Lower leg skin (tissue), 4 donors: ENCODE measurements at regions not wholly inside any gene's neighbourhood (a gene's known extent, or its start where the extent isn't known, plus 50 kb on each side); places are given as distances from the start of the nearest gene placed in this dataset.

Source experiments
- DNase-seq, 2 donors: peaks; one replicate each; pipeline ENCODE4 v3.0.0-alpha.2; 2019; ENCODE audit warnings: low spot score in 2 of 2
- H3K4me3 ChIP-seq: fragments of 200-600 bp; sonication (generic); 2 replicates; pipeline ENCODE4 v1.5.1; 2017; ENCODE audit warnings: mild to moderate bottlenecking, low read depth; ENCODE audit not compliant: poor library complexity, severe bottlenecking
- CTCF ChIP-seq, 3 donors: fragments of 450-650 bp; IDR thresholded peaks; one replicate each; pipeline ENCODE4 v1.5.1; 2016; ENCODE audit warnings: antibody characterized with exemption in 3 of 3, mild to moderate bottlenecking in 3 of 3, moderate library complexity in 2 of 3
- POLR2A ChIP-seq, 2 donors: fragments of 450-650 bp; IDR thresholded peaks; one replicate each; pipeline ENCODE4 v1.6.1; 2016 to 2017; ENCODE audit warnings: antibody characterized with exemption in 2 of 2, mild to moderate bottlenecking in 1 of 2, moderate library complexity in 1 of 2
- WGBS, 2 donors: methylation state at CpG; one replicate each; pipeline ENCODE4 v1.1.5; 2018; 5-methylcytosine and 5-hydroxymethylcytosine counted together
- intact Hi-C: fragments of 100-400 bp; cut with DNase I; formaldehyde crosslinking; loops from one replicate; pipeline ENCODE4 v1.15.0; 2023; ENCODE audit warnings: low total_unique reads

GRCh38 chr11:131073167-131073566, 156.9 kb upstream of the SNX19 start:
- intact Hi-C loops, result no loop called here
- TF ChIP-seq CTCF (IDR thresholded peaks at IDR 0.05) (no peak), POLR2A (IDR thresholded peaks at IDR 0.05) (no peak)
- DNase-seq, result no peak
- WGBS, 2 donors, result 70 to 81% methylated on average over 2 of the region's 2 CpGs
- no peak overlapping the region for H3K4me3 ChIP-seq

GRCh38 chr11:131074573-131074972, 158.3 kb upstream of the SNX19 start:
- no peak for DNase-seq
- no peak overlapping the region for H3K4me3 ChIP-seq
- intact Hi-C loops, result no loop called here
- TF ChIP-seq POLR2A (IDR thresholded peaks at IDR 0.05), result no peak
- TF ChIP-seq CTCF (IDR thresholded peaks at IDR 0.05), result no peak
- 60 to 77% methylated on average over 3 of the region's 3 CpGs for WGBS, 2 donors

GRCh38 chr11:131077340-131077739, 161.1 kb upstream of the SNX19 start:
- H3K4me3 ChIP-seq, result no peak overlapping the region
- intact Hi-C loops, result no loop called here
- TF ChIP-seq POLR2A (IDR thresholded peaks at IDR 0.05), result no peak
- TF ChIP-seq CTCF (IDR thresholded peaks at IDR 0.05), result no peak
- DNase-seq, result no peak

- 81 to 83% methylated on average over 3 of the region's 3 CpGs for WGBS, 2 donors
- intact Hi-C loops, result no loop called here
- H3K4me3 ChIP-seq, result no peak overlapping the region
- TF ChIP-seq POLR2A (IDR thresholded peaks at IDR 0.05), result no peak
- no peak for TF ChIP-seq CTCF (IDR thresholded peaks at IDR 0.05)
- DNase-seq, result no peak
Observed at GRCh38 chr11:131079036-131079435, 162.8 kb upstream of the SNX19 start.

GRCh38 chr11:131089727-131090245, 173.5 kb upstream of the SNX19 start:
- no peak overlapping the region for H3K4me3 ChIP-seq
- TF ChIP-seq POLR2A (IDR thresholded peaks at IDR 0.05), result no peak
- TF ChIP-seq CTCF (IDR thresholded peaks at IDR 0.05), result no peak
- 50 to 70% methylated on average over 2 of the region's 2 CpGs for WGBS, 2 donors
- intact Hi-C loops, result no loop called here
- DNase-seq, result no peak

GRCh38 chr11:131092469-131092868, 176.2 kb upstream of the SNX19 start:
- intact Hi-C loops, result no loop called here
- no peak for DNase-seq
- TF ChIP-seq CTCF (IDR thresholded peaks at IDR 0.05) (no peak), POLR2A (IDR thresholded peaks at IDR 0.05) (no peak)

More at GRCh38 chr11:131092469-131092868, 176.2 kb upstream of the SNX19 start:
- 86 to 90% methylated on average over 3 of the region's 3 CpGs for WGBS, 2 donors
- no peak overlapping the region for H3K4me3 ChIP-seq
